Omental fat pad (tissue), 3 donors: ENCODE measurements at regions not wholly inside any gene's neighbourhood (a gene's known extent, or its start where the extent isn't known, plus 50 kb on each side); places are given as distances from the start of the nearest gene placed in this dataset.

ENCODE experiments used
- ATAC-seq: fragments of 150-250 bp; one replicate; pipeline ENCODE4 v1.9.1; 2016; ENCODE audit warnings: mild to moderate bottlenecking, moderate library complexity; ENCODE audit not compliant: low FRiP score
- DNase-seq: peaks from one replicate; pipeline ENCODE4 v3.0.0-alpha.2; 2019; ENCODE audit warnings: low spot score
- CTCF ChIP-seq, 3 donors: fragments of 450-650 bp; IDR thresholded peaks; one replicate each; pipeline ENCODE4 v1.5.1; 2016 to 2017; ENCODE audit warnings: antibody characterized with exemption in 3 of 3, mild to moderate bottlenecking in 3 of 3, moderate library complexity in 2 of 3

- ATAC-seq, result no peak
- no peak for DNase-seq
- no peak for TF ChIP-seq CTCF (IDR thresholded peaks at IDR 0.05)
These were observed 415.6 kb downstream of the IRX2 start for GRCh38 chr5:2335733-2336515.

- ATAC-seq (no peak), DNase-seq (no peak)
- no peak for TF ChIP-seq CTCF (IDR thresholded peaks at IDR 0.05)
These were observed 416.2 kb downstream of the IRX2 start for GRCh38 chr5:2335125-2335732.

- ATAC-seq, result no peak
- no peak for TF ChIP-seq CTCF (IDR thresholded peaks at IDR 0.05)
These were observed 416.8 kb downstream of the IRX2 start for GRCh38 chr5:2334719-2335118.

GRCh38 chr5:2333291-2333690 is 418.2 kb downstream of the IRX2 start:
- TF ChIP-seq CTCF (IDR thresholded peaks at IDR 0.05), result no peak
- DNase-seq (no peak), ATAC-seq (no peak)

More at GRCh38 chr5:2334719-2335118, 416.8 kb downstream of the IRX2 start:
- no peak for DNase-seq

- no peak for TF ChIP-seq CTCF (IDR thresholded peaks at IDR 0.05)
- DNase-seq (no peak), ATAC-seq (no peak)
These were observed 419.0 kb downstream of the IRX2 start for GRCh38 chr5:2332521-2332920.

GRCh38 chr5:2330325-2331130 is 420.9 kb downstream of the IRX2 start:
- TF ChIP-seq CTCF (IDR thresholded peaks at IDR 0.05), result no peak
- DNase-seq (no peak), ATAC-seq (no peak)
